GM18511 (cell line): ENCODE measurements at regions not wholly inside any gene's neighbourhood (a gene's known extent, or its start where the extent isn't known, plus 50 kb on each side); places are given as distances from the start of the nearest gene placed in this dataset.

Experiments used
- ATAC-seq: cut with Tn5 transposase; IDR thresholded peaks from one replicate; pipeline ENCODE4 v1.9.1; 2021; ENCODE audit warnings: mild to moderate bottlenecking, moderate library complexity; ENCODE audit not compliant: unreplicated experiment

DNA sequence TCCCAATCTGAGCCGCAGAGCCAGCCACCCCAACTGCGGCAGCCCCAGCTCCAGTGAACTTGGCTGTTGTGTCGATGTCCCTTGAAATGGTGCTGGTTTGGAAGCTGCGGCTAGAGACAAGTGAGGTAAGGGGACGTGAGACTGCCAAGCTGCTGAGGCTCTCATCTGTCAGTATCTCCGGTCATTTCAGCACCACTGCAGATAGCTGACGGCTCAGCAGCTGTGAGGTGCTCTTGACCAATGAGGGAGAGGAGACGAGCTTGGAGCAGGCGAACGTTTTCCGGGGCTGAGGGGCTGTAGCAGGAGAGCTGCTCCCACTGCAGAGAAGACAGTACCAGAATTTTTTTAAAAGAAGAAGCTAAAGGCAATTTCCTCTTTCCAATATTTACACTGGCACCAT is 175.5 kb upstream of the CASK start:
- ATAC-seq = no peak

DNA sequence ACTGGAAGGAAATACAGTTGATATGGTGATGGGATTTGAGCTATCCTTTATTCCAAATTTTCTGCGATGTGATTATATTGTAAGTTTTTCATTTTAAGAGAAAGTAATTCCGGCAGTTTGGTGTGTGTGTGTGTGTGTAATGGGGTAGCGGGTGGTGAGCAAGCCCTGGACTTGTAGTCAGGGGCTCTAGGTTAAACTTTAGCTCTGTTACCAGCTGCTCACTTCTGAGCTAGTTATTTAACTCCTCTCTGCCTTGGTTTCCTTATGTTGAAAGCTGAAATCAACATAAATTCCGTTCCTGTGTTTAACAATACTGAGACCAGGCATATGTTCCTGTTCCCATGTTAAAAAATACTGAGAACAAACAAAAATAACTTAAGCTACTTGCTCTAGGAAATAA is 174.1 kb upstream of the CASK start:
- ATAC-seq = no peak

DNA sequence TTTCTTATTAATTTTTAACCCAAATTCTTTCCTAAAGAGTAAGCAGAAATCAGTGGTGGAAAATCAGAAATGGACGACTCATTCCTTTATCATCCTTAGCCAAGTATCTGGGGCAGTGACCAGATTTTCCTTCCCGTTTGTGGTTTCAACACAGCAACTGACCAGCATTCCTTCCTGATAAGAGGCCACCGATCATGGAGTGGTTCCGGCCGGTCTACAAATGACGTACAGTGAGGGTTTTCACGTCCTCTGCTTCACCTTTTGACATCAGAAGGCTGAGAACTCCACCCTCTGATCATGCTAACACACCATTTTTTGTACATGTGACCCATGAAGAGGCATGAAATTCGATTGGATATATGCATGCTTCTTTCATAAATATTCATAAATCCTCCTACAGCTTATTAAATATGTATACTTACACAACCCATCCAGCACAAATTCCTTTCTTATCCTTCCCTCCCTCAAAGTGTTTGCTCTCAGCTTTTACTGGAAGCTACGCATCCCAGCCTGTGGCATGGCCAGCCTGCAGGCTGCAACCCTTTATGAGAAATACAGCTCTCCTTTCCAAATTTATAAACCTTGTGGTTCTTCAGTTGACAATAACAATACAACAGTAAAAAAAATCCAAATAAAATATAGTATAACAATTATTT is 173.0 kb upstream of the CASK start:
- ATAC-seq = no peak

DNA sequence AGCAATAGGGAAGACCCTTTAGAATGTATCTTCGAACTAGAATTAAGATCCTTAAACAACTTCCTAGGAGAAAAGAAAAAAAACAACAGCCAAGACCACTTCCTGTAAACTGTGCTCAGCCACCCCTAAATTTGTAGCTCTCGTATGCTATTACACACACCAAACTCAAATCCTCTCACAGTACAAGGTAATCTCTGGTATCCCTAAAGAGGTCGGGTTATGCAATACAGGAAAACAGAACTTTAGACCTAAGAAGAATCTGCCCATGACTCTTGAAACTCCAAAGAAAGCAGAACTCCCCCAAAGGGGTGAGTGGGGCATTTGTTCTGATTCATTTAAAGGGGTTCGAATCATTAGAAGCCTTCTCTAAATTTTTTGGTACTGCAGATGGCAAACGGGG is 170.9 kb upstream of the CASK start:
- no peak for ATAC-seq

DNA sequence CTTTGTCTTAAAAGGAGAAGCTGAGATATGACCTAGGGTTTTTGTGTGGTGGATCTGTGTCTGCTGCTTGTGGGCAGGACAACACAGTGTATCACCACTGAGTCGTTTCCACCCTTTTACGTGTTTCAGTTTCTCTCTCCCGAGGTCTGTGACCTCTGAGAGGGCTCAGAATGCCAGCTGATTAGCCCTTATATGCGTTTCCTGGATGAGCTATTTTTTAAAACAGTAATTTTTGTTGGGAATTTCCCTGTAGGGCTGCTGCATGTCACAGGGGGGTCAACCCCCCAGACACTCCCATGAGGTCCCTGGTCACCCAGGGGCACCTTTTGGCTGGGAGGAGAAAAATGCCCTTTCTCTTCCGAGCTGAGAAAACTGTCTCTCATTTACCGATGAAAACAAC is 170.4 kb upstream of the CASK start:
- peak; percentile 51 for ATAC-seq

DNA sequence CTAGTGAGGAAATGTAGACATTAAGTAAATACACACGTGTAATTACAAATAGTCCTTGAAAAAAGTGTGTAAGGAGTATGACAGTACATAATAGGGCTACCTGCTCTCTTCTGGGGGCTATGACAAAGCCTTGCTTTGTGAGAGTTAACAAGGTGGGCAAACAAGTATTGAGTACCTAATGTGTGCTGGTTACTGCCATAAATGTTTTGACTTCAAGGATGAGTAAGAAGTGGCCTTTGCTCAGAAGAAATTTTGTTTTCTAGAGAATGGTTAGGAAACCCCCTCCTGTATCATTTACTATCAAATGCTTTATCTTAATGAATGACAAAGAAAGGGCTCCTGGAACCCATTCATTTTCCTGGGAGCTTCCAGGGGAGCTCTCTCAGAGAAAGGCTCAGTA is 167.0 kb upstream of the CASK start:
- no peak for ATAC-seq

DNA sequence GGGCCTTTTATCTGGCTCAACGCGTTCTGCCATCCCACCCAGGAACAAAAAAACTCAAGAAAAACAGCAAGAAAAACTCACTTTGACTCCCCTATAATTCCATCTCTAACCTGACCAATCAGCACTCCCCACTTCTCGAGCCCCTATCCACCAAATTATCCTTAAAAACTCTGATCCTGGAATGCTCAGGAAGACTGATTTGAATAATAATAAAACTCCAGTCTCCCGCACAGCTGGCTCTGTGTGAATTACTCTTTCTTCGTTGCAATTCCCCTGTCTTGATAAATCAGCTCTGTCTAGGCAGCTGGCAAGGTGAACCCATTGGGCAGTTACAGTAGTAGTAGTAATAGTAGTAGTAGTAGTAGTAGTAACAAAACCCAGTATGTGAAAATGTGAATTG is 165.7 kb upstream of the CASK start:
- no peak for ATAC-seq

DNA sequence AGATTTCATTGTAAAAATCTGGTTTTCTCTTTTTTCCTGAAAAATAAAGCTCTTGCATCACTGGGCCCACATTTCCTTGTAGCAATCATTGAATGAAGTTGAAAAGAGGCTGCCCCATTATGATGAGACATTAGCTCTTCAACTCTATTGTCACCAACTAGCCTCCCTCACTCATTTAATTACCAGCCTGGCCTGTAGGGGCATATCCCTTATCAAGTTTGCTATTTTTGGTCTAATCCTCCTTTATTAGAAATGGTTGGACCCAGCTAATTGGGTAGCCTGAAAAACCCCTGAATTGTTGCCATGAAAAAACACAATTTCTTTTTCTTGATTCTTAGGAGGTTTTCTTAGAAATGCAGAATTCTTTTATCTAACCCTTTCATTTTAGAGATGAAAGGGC is 164.6 kb upstream of the CASK start:
- no peak for ATAC-seq

DNA sequence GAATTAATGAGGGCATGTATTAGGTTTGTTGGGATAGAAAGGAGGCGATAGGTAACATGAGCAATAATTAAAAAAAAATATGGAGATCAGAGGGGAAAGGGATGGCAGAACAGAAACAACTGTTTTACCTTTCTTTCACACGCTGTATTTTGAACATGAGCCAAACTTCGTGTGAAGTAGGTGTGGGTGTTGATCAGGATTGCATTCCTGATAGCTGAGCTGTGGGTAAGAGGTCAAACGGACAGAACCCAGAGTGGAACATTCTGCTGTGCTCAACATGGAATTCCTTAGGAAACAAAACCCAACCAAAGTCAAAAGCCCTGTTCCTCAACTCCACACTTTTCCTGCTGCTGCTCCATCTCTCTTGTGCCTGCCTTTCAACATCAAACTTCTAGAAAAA is 162.5 kb upstream of the CASK start:
- ATAC-seq = no peak

DNA sequence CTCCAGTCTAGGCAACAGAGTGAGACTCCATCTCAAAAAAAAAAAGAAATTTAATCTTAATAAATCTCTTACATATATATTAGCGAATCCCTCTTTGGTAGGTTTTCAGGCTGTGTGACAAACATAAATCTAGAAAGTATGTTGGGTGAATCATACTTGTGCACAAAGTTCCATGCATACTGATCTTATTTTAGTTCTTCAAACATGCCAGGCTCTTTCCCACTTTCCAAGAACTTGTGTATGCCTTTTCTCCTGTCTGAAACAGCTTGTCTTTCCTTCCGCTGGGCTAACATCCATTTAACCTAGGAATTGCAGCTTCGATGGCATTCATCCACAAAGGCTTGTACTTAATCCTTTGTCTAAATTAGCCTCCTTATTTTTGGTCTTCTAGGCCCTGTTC is 156.6 kb upstream of the CASK start:
- no peak for ATAC-seq

DNA sequence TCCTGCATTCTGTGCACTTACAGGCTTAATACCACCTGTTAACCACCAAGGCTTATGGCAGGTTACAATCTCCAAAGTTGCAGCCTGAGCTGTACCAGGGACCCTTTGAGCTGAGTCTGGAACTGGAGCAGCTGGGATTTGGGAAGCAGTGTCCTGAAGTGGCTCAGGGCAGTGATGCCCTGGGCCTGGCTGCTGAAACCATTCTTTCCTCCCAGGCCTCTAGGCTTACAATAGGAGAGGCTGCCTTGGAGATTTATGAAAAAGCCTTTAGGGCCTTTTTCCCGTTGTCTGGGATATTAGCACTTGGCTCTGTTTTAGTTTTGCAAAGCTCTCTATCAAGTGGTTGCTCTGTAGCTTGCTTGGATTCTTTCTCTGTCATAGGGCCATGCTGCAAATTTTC is 154.3 kb upstream of the CASK start:
- no peak for ATAC-seq

DNA sequence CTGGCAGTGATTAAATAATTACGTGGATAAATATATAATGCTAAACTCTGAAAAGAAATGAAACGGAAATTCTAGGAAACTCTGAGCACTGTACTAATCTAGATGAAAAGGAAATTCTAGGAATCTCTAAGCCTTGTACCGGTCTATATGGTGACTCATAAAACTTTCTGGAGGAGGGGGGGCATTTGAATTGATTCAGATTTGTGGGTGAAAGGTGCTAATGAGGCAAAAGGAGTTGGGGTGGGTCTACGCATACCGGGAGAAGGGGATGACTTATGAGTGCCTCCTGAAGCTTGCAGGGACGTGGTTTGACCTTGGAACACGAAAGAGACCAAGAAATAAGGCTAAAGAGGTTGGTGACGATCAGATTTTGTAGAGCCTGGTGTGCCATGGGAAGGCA is 151.7 kb upstream of the CASK start:
- ATAC-seq = no peak

DNA sequence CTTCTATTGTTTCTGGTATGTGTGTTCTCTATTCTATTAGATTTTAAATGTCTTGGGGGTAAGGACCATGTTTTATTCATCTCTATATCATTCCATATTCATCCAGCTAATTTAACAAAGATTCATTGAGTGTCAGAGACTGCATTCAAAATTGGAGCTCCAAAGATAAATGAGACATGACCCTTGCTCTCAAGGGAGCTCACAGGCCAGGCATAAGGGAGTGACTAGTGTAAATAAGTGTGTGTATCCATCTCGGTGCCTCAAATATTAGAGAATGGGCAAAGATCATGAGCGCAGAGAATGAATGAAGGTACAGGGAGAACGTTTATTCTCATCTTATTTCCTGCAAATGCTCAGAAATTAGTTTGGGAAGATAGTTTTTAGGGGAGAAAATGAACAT is 150.1 kb upstream of the CASK start:
- no peak for ATAC-seq

DNA sequence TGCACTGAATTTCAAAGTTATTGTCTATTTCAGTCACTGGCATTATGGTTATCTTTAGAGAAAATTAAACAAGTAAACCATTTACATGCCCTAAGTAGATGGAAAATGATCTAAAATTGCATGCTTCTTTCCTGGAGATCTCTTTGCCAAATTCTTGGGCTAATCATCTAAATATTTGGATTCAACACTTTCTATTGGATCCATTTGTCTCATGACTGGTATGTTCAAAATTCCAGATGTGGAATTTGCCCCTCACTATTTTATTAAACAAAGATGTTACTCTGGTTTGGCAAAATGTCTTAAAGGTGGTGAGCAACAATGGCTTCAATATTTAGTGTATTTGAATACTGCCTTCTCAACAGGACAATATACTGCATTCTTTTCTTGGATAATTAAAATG is 147.5 kb upstream of the CASK start:
- no peak for ATAC-seq

DNA sequence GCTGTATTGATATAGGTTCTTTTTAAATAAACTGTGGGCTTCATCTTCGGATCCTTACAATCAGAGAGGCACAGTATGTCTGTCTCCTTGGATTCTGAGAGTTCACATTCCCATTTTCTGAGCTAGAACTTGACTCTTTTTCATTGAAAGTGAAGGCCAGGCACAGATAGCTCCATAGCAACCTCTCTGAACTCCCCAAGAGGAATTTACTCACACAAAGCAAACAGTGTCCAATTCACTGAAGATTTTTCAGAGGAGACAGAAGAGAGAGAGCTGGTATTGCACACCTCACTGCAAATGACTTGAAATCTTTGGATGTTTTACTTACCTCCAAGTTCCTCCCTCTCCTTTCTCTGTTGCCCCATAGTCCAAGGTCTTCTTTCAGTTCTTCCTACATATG is 130.9 kb upstream of the CASK start:
- ATAC-seq = no peak

DNA sequence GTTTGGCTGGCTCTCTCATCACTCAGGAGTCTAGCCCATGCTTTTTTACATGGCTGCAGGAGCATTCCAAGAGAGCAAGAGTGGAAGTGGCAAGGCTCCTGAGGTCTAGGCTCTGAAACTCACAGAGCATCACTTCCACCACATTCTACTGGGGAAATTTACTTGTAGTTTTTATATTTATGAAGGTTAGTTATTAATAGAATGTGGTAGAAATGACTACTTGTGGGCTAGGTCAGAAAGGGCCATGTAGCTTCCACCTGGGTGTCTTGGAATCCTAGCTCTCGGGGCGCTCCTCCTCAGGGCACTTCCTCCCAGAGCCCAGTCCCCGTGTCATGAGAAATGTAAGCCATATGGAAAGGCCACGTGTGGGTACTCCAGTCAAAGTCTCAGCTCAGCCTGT is 127.0 kb upstream of the CASK start:
- no peak for ATAC-seq

DNA sequence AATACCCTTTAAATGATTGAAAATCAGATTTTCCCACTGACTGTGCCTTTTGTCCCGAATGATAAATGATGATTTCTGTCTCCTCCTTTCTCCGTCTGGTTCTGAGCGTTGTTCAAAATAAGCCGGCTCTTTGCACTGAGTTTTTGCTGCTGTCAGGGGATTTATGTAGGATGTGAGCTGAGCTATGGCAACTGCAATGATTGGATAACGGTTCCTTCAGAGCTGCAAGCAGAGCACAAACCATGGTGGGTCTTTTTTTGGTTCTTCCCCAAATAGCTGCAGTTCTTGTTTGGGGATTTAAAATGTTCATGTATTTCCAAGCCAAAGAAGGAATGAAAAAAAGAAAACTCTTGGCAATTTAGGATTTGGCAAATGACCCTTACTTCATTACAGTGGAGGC is 124.5 kb upstream of the CASK start:
- no peak for ATAC-seq

DNA sequence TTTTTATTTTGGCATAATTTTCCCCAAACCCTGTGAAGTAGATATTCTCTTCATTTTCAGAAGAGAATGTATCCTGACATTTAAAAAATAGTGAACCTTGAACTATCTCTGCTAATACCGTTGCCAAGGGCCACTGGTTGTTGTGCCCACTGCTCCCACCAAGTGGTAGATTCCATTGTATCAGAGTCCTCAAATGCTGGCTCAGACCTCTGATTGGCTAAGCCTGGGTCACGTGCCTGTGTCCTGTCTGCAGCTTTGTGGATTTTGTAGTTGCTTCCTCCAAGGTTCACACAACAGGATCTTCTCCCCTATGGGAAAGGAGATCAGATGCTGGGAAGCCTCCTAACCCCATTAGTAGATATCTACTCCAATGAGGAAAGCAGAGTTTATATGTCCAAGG is 104.8 kb upstream of the CASK start:
- no peak for ATAC-seq

DNA sequence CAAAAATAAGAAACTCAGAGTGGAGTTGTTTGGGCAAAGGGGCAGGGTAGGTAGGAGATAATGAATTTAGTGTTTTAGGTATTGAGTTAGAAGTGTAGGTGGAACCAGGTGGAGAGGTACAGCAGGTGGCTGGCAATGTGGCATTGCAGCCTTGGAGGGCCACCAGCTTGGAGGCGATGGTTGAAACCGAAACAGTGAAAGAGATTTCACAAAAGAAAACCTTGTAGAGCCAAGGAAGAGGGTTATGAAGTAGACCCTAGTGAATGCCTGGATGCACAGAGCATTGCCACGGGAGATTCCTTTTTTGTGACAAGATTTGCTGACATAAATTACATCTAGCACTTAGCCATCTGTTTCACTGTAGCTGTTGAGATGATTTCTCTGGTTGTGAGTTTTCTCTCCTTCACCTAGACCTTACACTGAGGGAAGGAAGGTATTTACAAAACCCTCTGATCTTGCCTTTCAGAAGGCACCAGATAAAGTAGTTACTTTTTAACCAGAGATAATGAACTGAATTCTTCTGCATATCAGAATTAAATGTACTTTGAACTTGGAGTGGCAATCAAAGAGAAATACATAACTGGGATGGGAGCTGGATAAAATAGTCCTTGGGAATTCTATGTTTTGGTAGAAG is 104.1 kb upstream of the CASK start:
- ATAC-seq = no peak

DNA sequence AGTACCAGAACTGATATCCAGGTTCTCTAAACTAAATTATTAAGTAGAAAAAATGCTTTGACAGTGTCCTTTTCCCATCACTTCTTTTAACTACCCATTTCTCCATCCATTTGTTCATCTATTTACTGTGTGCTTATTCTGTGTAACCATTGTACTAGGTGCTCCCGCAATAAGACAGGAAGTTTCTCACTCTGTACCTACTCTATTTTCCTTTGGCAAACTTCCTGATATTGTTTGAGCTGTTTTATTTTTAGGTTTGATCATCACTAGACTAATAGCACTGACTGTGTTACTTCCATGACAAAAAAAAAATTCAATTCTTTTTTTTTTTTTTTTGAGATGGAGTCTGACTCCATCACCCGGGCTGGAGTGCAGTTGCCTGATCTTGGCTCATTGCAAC is 102.5 kb upstream of the CASK start:
- no peak for ATAC-seq

DNA sequence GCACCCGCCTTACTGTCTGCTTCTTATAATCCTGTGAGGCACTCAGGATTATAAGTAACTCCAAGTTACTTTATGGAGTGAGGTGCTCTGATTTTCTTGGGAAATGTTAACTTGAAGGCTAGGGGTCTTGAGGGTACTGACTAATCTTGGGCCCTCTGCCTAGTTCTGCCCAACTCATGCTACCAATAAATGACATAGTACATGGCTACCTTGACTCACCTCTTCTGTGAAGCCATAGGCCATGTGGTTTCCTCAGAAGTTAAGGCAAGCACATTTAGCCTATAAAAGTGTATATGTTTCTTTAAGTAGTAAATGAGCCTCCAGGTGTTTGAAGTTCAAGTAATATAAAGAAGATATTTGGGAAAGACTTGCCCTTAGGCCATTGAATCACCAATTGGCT is 99.8 kb upstream of the CASK start:
- ATAC-seq = no peak

DNA sequence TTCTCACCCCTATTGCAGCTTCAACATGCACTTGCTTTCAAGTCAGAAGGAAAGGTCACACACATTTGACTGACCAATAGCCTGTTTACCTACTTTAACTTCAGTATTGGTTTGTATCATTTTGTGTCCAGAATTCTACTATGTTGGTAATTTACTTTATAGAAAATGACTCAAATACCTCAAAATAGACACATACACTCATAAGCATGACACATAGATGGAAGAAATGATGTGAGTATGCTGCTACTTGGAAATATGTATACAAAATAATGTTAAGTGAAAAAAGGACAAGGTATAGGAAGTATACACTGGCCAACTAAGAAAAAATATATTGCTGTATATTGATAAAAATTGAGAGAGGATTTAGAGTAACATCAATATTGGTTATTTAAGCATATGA is 98.8 kb upstream of the CASK start:
- no peak for ATAC-seq

DNA sequence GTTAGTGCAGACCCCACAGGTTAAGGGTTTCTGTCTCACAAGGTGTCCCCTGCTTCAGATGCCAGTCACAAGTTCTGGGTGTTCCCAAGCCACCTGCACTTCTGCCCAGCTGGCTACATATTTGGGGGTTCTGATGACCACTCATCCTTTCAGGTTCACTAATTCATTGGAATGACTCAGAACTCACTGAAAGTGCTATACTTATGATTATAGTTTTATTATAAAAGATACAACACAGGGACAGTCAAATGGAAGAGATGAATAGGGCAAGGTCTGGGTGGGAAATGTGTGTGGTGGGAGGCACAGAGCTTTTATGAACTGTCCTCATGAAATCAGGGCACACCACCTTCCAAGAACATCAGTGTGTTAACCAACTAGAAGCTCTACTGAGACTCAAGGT is 97.7 kb upstream of the CASK start:
- no peak for ATAC-seq
